B cell (primary cell): ENCODE measurements at regions not wholly inside any gene's neighbourhood (a gene's known extent, or its start where the extent isn't known, plus 50 kb on each side); places are given as distances from the start of the nearest gene placed in this dataset.

Experiments
- ATAC-seq: fragments of 200-7000 bp; cut with Tn5 transposase; one replicate; pipeline ENCODE4 v1.10.0; 2021; ENCODE audit warnings: low read depth, mild to moderate bottlenecking, moderate number of reproducible peaks, moderate library complexity
- CTCF ChIA-PET: fragments of 350-600 bp; sonication (Branson Sonifier 250); formaldehyde crosslinking; loops from one replicate; lab custom pipeline; 2021; ENCODE audit warnings: antibody characterized with exemption, inconsistent platforms; lab: Charles Lee
- POLR2A ChIA-PET: fragments of 350-600 bp; sonication (Branson Sonifier 250); formaldehyde crosslinking; loops from one replicate; lab custom pipeline; 2021; ENCODE audit warnings: antibody characterized with exemption; lab: Charles Lee
- DNase-seq: peaks from one replicate; pipeline ENCODE4 v3.0.0; 2013
- H2AFZ ChIP-seq: 2 replicates; pipeline ENCODE4 v1.6.1; 2012; ENCODE audit warnings: mild to moderate bottlenecking, low read depth, low read length; ENCODE audit not compliant: insufficient read depth, poor library complexity, severe bottlenecking
- H3K27ac ChIP-seq, 2 donors: 1 replicate in 1 of 2; 2 replicates in 1 of 2; pipeline ENCODE4 v1.5.1; 2012 to 2013; ENCODE audit warnings: low read length in 2 of 2, mild to moderate bottlenecking in 2 of 2, moderate library complexity in 1 of 2
- H3K27me3 ChIP-seq, 4 experiments: fragments of 200-600 bp in 1 of 4; sonication (generic) in 1 of 4; replicated peaks in 1 of 4; 1 replicate in 2 of 4; 2 replicates in 2 of 4; pipeline versions ENCODE4 v1.6.1 to v1.7.0; 2013 to 2016; ENCODE audit warnings: low read length in 3 of 4, mild to moderate bottlenecking in 2 of 4, mixed read lengths in 1 of 4, moderate library complexity in 1 of 4; ENCODE audit not compliant: insufficient read depth in 4 of 4, control insufficient read depth in 3 of 4; ENCODE audit errors: control extremely low read depth in 1 of 4
- H3K36me3 ChIP-seq, 2 experiments: replicated peaks in 1 of 2; 1 replicate in 1 of 2; 2 replicates in 1 of 2; pipeline versions ENCODE4 v1.6.1 to v1.7.1; 2013; ENCODE audit warnings: low read length in 1 of 2; ENCODE audit not compliant: insufficient read depth in 2 of 2, control insufficient read depth in 1 of 2; ENCODE audit errors: control extremely low read depth in 1 of 2, extremely low read depth in 1 of 2
- H3K4me1 ChIP-seq, 2 donors: fragments of 200-600 bp in 1 of 2; sonication (generic) in 1 of 2; 1 replicate in 1 of 2; 2 replicates in 1 of 2; pipeline versions ENCODE4 v1.5.1 to v1.6.1; 2013 to 2017; ENCODE audit warnings: low read length in 2 of 2; ENCODE audit not compliant: control insufficient read depth in 2 of 2, insufficient read depth in 2 of 2
- H3K4me2 ChIP-seq: replicated peaks from 2 replicates; pipeline ENCODE3; 2012; ENCODE audit warnings: mild to moderate bottlenecking, low read depth, low read length; ENCODE audit not compliant: poor library complexity, severe bottlenecking
- H3K4me3 ChIP-seq, 5 experiments: fragments of 200-600 bp in 1 of 5; sonication (generic) in 1 of 5; 1 replicate in 3 of 5; 2 replicates in 2 of 5; pipeline versions ENCODE4 v1.5.1 to v1.7.0; 2011 to 2016; ENCODE audit warnings: low read length in 4 of 5, mild to moderate bottlenecking in 4 of 5, low read depth in 2 of 5, control low read depth in 1 of 5, moderate library complexity in 1 of 5; ENCODE audit not compliant: insufficient read depth in 1 of 5; ENCODE audit errors: control extremely low read depth in 1 of 5, extremely low read depth in 1 of 5
- H3K79me2 ChIP-seq: fragments of 200-600 bp; sonication (generic); one replicate; pipeline ENCODE4 v1.6.0; 2016; ENCODE audit warnings: low read length; ENCODE audit not compliant: control insufficient read depth, insufficient read depth
- H3K9ac ChIP-seq: fragments of 200-600 bp; sonication (generic); 2 replicates; pipeline ENCODE4 v1.6.1; 2017; ENCODE audit warnings: mild to moderate bottlenecking, low read length, moderate library complexity
- H3K9me3 ChIP-seq, 3 donors: one replicate each; pipeline versions ENCODE4 v1.6.1 to v1.7.1; 2013; ENCODE audit warnings: low read length in 2 of 3; ENCODE audit not compliant: control insufficient read depth in 2 of 3, insufficient read depth in 1 of 3; ENCODE audit errors: control extremely low read depth in 1 of 3
- H4K20me1 ChIP-seq: 2 replicates; pipeline ENCODE4 v1.6.0; 2012; ENCODE audit warnings: mild to moderate bottlenecking, low read length; ENCODE audit not compliant: insufficient read depth, control insufficient read depth, poor library complexity, severe bottlenecking
- H3K27ac Mint-ChIP-seq: one replicate; pipeline ENCODE4 v1.8.0; 2021; ENCODE audit warnings: mixed read lengths
- H3K27me3 Mint-ChIP-seq: one replicate; pipeline ENCODE4 v1.8.0; 2021; ENCODE audit warnings: mixed read lengths
- H3K4me1 Mint-ChIP-seq: one replicate; pipeline ENCODE4 v1.8.0; 2021; ENCODE audit warnings: mixed read lengths
- H3K4me3 Mint-ChIP-seq: one replicate; pipeline ENCODE4 v1.8.0; 2021; ENCODE audit warnings: mixed read lengths
- H3K9me3 Mint-ChIP-seq: one replicate; pipeline ENCODE4 v1.8.0; 2022; ENCODE audit warnings: mixed read lengths; ENCODE audit not compliant: insufficient read depth
- EZH2 ChIP-seq: IDR thresholded peaks from 2 replicates; pipeline ENCODE4 v1.6.1; 2012; ENCODE audit warnings: borderline replicate concordance, low read depth, mild to moderate bottlenecking, moderate library complexity, low read length; ENCODE audit not compliant: insufficient read depth, poor library complexity, severe bottlenecking
- WGBS: methylation state at CpG from one replicate; pipeline ENCODE4 v1.1.5; 2013; ENCODE audit warnings: missing lambda C conversion rate; ENCODE audit not compliant: insufficient coverage; 5-methylcytosine and 5-hydroxymethylcytosine counted together
- intact Hi-C: fragments of 100-400 bp; cut with micrococcal nuclease; formaldehyde crosslinking; loops from one replicate; pipeline ENCODE4 v1.10.0; 2022
- TF ChIP-seq, protein P1 (sequence below): fragments of 200-600 bp; IDR thresholded peaks from one replicate; pipeline ENCODE4 v1.8.0; 2022; ENCODE audit warnings: antibody characterized with exemption, mild to moderate bottlenecking

GRCh38 chr9:80352967-80353366 lies 781.2 kb downstream of the TLE4 start:
- ATAC-seq (no peak), DNase-seq (no peak)
- Mint-ChIP-seq H3K4me3 (no peak overlapping the region), H3K9me3 (no peaks in the 10 kb centered on the region), H3K27ac (no peak overlapping the region), H3K27me3 (no peaks in the 10 kb centered on the region), H3K4me1 (no peaks in the 10 kb centered on the region)
- Histone ChIP-seq H3K36me3 (peaks cover 0 to 2% of the 10 kb centered on the region in 2 experiments), H2AFZ (no peak overlapping the region), H3K4me3 (no peak overlapping the region), H3K9ac (no peak overlapping the region), H3K4me1 (no peaks in the 10 kb centered on the region), H4K20me1 (no peaks in the 10 kb centered on the region), H3K79me2 (no peaks in the 10 kb centered on the region), H3K27me3 (no peaks in the 10 kb centered on the region), H3K4me2 (no peak overlapping the region), H3K9me3 (no peaks in the 10 kb centered on the region), H3K27ac (no peak overlapping the region)
- WGBS: no CpG with 5 or more reads among the region's 2 CpGs
- ChIA-PET POLR2A (no interaction called here), CTCF (no interaction called here)
- intact Hi-C loops: no loop called here
- TF ChIP-seq, protein P1, sequence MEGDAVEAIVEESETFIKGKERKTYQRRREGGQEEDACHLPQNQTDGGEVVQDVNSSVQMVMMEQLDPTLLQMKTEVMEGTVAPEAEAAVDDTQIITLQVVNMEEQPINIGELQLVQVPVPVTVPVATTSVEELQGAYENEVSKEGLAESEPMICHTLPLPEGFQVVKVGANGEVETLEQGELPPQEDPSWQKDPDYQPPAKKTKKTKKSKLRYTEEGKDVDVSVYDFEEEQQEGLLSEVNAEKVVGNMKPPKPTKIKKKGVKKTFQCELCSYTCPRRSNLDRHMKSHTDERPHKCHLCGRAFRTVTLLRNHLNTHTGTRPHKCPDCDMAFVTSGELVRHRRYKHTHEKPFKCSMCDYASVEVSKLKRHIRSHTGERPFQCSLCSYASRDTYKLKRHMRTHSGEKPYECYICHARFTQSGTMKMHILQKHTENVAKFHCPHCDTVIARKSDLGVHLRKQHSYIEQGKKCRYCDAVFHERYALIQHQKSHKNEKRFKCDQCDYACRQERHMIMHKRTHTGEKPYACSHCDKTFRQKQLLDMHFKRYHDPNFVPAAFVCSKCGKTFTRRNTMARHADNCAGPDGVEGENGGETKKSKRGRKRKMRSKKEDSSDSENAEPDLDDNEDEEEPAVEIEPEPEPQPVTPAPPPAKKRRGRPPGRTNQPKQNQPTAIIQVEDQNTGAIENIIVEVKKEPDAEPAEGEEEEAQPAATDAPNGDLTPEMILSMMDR: no peak
- TF ChIP-seq EZH2: no peak

GRCh38 chr9:80351612-80352011 lies 779.8 kb downstream of the TLE4 start:
- peaks cover 0 to 2% of the 10 kb centered on the region in 2 experiments for H3K36me3 ChIP-seq
- no peak overlapping the region for H3K4me2 ChIP-seq
- no peak overlapping the region for H3K4me3 ChIP-seq
- no peaks in the 10 kb centered on the region for H3K27me3 Mint-ChIP-seq
- H3K79me2 ChIP-seq: no peaks in the 10 kb centered on the region
- H3K27me3 ChIP-seq: no peaks in the 10 kb centered on the region
- no peaks in the 10 kb centered on the region for H3K4me1 Mint-ChIP-seq
- TF ChIP-seq, protein P1: no peak
- TF ChIP-seq EZH2: no peak
- H3K4me1 ChIP-seq: no peaks in the 10 kb centered on the region
- H3K9me3 Mint-ChIP-seq: no peaks in the 10 kb centered on the region
- ChIA-PET POLR2A (no interaction called here), CTCF (no interaction called here)
- ATAC-seq (no peak), DNase-seq (no peak)
- H4K20me1 ChIP-seq: no peaks in the 10 kb centered on the region
- no peak overlapping the region for H2AFZ ChIP-seq
- intact Hi-C loops: no loop called here
- no peak overlapping the region for H3K27ac ChIP-seq
- H3K4me3 Mint-ChIP-seq: no peak overlapping the region
- no CpG with 5 or more reads among the region's 1 CpG for WGBS
- H3K9ac ChIP-seq: no peak overlapping the region
- no peaks in the 10 kb centered on the region for H3K9me3 ChIP-seq
- no peak overlapping the region for H3K27ac Mint-ChIP-seq
